ENCODE measurements at regions not wholly inside any gene's neighbourhood (a gene's known extent, or its start where the extent isn't known, plus 50 kb on each side); places are given as distances from the start of the nearest gene placed in this dataset.
A peak's percentile ranks its signal among the peaks of the same experiment; 100 is the strongest.
"Not testable (repeated sequence)": the region's sequence is repeated elsewhere in the genome, so short reads cannot be mapped to it uniquely, and the experiment has no call there.

GRCh38 chr1:157312082-157312812, 174.1 kb upstream of the ETV3 start:
- H3K4me2 ChIP-seq (ENCODE audit: low read length) = no peak overlapping the region
- H3K4me3 ChIP-seq (ENCODE audit: low read length) = no peak overlapping the region
- no peaks in the 10 kb centered on the region for H4K20me1 ChIP-seq (ENCODE audit: control insufficient read depth, insufficient read depth, low read depth, low read length)

GRCh38 chr1:157311730-157312081, 173.5 kb upstream of the ETV3 start:
- Histone ChIP-seq H3K4me3 (ENCODE audit: low read length) (no peak overlapping the region), H3K9me3 (ENCODE audit: control insufficient read depth, insufficient read depth, low read length) (no peaks in the 10 kb centered on the region), H4K20me1 (ENCODE audit: control insufficient read depth, insufficient read depth, low read depth, low read length) (no peaks in the 10 kb centered on the region), H3K27me3 (ENCODE audit: control insufficient read depth, low read length) (peaks cover 33% of the 10 kb centered on the region), H3F3A (ENCODE audit: control insufficient read depth, insufficient read depth) (no peaks in the 10 kb centered on the region), H3K9me2 (replicated peaks; ENCODE audit: control insufficient read depth, low read length) (no peaks in the 10 kb centered on the region), H3K4me2 (ENCODE audit: low read length) (no peak overlapping the region), H3K27ac (ENCODE audit: low read depth, low read length) (no peak overlapping the region), H3K79me2 (ENCODE audit: control insufficient read depth, low read length) (no peaks in the 10 kb centered on the region), H3K4me1 (ENCODE audit: control insufficient read depth, low read length) (no peaks in the 10 kb centered on the region), H3K36me3 (ENCODE audit: control insufficient read depth, low read length) (no peaks in the 10 kb centered on the region)
- TF ChIP-seq EZH2phosphoT487 (IDR thresholded peaks at IDR 0.05; ENCODE audit: borderline replicate concordance, low read length) (no peak), CTCF (IDR thresholded peaks at IDR 0.05; ENCODE audit: low read depth, low read length, poor library complexity, severe bottlenecking) (no peak)

More at GRCh38 chr1:157312082-157312812, 174.1 kb upstream of the ETV3 start:
- Histone ChIP-seq H3K79me2 (ENCODE audit: control insufficient read depth, low read length) (no peaks in the 10 kb centered on the region), H3K4me1 (ENCODE audit: control insufficient read depth, low read length) (no peaks in the 10 kb centered on the region), H3K9me3 (ENCODE audit: control insufficient read depth, insufficient read depth, low read length) (no peaks in the 10 kb centered on the region), H3F3A (ENCODE audit: control insufficient read depth, insufficient read depth) (no peaks in the 10 kb centered on the region), H3K36me3 (ENCODE audit: control insufficient read depth, low read length) (no peaks in the 10 kb centered on the region), H3K27me3 (ENCODE audit: control insufficient read depth, low read length) (peaks cover 33% of the 10 kb centered on the region), H3K27ac (ENCODE audit: low read depth, low read length) (no peak overlapping the region), H3K9me2 (replicated peaks; ENCODE audit: control insufficient read depth, low read length) (no peaks in the 10 kb centered on the region)
- no peak for TF ChIP-seq EZH2phosphoT487 (IDR thresholded peaks at IDR 0.05; ENCODE audit: borderline replicate concordance, low read length)
- TF ChIP-seq CTCF (IDR thresholded peaks at IDR 0.05; ENCODE audit: low read depth, low read length, poor library complexity, severe bottlenecking) = no peak

- peak; percentile 33 for TF ChIP-seq CTCF (IDR thresholded peaks at IDR 0.05; ENCODE audit: low read depth, low read length, poor library complexity, severe bottlenecking)
- H3F3A ChIP-seq (ENCODE audit: control insufficient read depth, insufficient read depth); H3K9me3 ChIP-seq (ENCODE audit: control insufficient read depth, insufficient read depth, low read length); H3K79me2 ChIP-seq (ENCODE audit: control insufficient read depth, low read length); H3K4me1 ChIP-seq (ENCODE audit: control insufficient read depth, low read length); H3K27ac ChIP-seq (ENCODE audit: low read depth, low read length); H4K20me1 ChIP-seq (ENCODE audit: control insufficient read depth, insufficient read depth, low read depth, low read length); H3K36me3 ChIP-seq (ENCODE audit: control insufficient read depth, low read length); H3K9me2 ChIP-seq (replicated peaks; ENCODE audit: control insufficient read depth, low read length); H3K4me3 ChIP-seq (ENCODE audit: low read length); H3K4me2 ChIP-seq (ENCODE audit: low read length): not testable (repeated sequence)
- H3K27me3 ChIP-seq (ENCODE audit: control insufficient read depth, low read length) = peaks cover 33% of the 10 kb centered on the region
These were observed 172.9 kb upstream of the ETV3 start for GRCh38 chr1:157310805-157311729.
